HG03135 (cell line): ENCODE measurements at regions not wholly inside any gene's neighbourhood (a gene's known extent, or its start where the extent isn't known, plus 50 kb on each side); places are given as distances from the start of the nearest gene placed in this dataset.

ENCODE experiments used
- ATAC-seq: cut with Tn5 transposase; IDR thresholded peaks from one replicate; pipeline ENCODE4 v1.9.1; 2021; ENCODE audit warnings: mild to moderate bottlenecking, moderate library complexity; ENCODE audit not compliant: unreplicated experiment

GRCh38 chr2:125842041-125842440 lies 813.9 kb upstream of the GYPC start:
- no peak for ATAC-seq

GRCh38 chr2:125850541-125850940 lies 805.4 kb upstream of the GYPC start:
- no peak for ATAC-seq

- no peak for ATAC-seq
Measured at GRCh38 chr2:125852364-125852763, 803.6 kb upstream of the GYPC start.

GRCh38 chr2:125853626-125854025 lies 802.3 kb upstream of the GYPC start:
- no peak for ATAC-seq

- ATAC-seq, result no peak
Measured at GRCh38 chr2:125855204-125855603, 800.8 kb upstream of the GYPC start.

- ATAC-seq, result no peak
Measured at GRCh38 chr2:125857971-125858794, 797.8 kb upstream of the GYPC start.

- no peak for ATAC-seq
Measured at GRCh38 chr2:125861461-125861860, 794.5 kb upstream of the GYPC start.

GRCh38 chr2:125867908-125868307 lies 788.0 kb upstream of the GYPC start:
- no peak for ATAC-seq

- ATAC-seq, result no peak
Measured at GRCh38 chr2:125870264-125870663, 785.7 kb upstream of the GYPC start.

GRCh38 chr2:125870746-125871145 lies 785.2 kb upstream of the GYPC start:
- ATAC-seq, result no peak

GRCh38 chr2:125874564-125874963 lies 781.4 kb upstream of the GYPC start:
- ATAC-seq, result no peak

GRCh38 chr2:125885340-125885739 lies 770.6 kb upstream of the GYPC start:
- ATAC-seq, result no peak

GRCh38 chr2:125886153-125886552 lies 769.8 kb upstream of the GYPC start:
- no peak for ATAC-seq

GRCh38 chr2:125901278-125901677 lies 754.7 kb upstream of the GYPC start:
- no peak for ATAC-seq

- no peak for ATAC-seq
Measured at GRCh38 chr2:125925891-125926546, 729.9 kb upstream of the GYPC start.

- no peak for ATAC-seq
Measured at GRCh38 chr2:125935559-125935958, 720.4 kb upstream of the GYPC start.

- no peak for ATAC-seq
Measured at GRCh38 chr2:125942585-125943424, 713.2 kb upstream of the GYPC start.

GRCh38 chr2:125959047-125959446 lies 696.9 kb upstream of the GYPC start:
- ATAC-seq, result no peak

GRCh38 chr2:125961739-125962138 lies 694.2 kb upstream of the GYPC start:
- no peak for ATAC-seq

GRCh38 chr2:125979886-125980285 lies 676.1 kb upstream of the GYPC start:
- no peak for ATAC-seq

GRCh38 chr2:125983364-125983763 lies 672.6 kb upstream of the GYPC start:
- no peak for ATAC-seq

GRCh38 chr2:126029316-126029715 lies 626.6 kb upstream of the GYPC start:
- ATAC-seq, result no peak
